HepG2 (cell line): ENCODE measurements at regions not wholly inside any gene's neighbourhood (a gene's known extent, or its start where the extent isn't known, plus 50 kb on each side); places are given as distances from the start of the nearest gene placed in this dataset.

Source experiments
- DNMT1 ChIP-seq: sonication (generic); formaldehyde crosslinking; IDR thresholded peaks from 2 replicates; pipeline ENCODE4 v1.5.1; 2020; ENCODE audit warnings: mild to moderate bottlenecking, missing genetic modification reagents
- KIAA2018 ChIP-seq: sonication (generic); formaldehyde crosslinking; IDR thresholded peaks from 2 replicates; pipeline ENCODE4 v1.5.0; 2020; ENCODE audit warnings: mild to moderate bottlenecking, missing genetic modification reagents, borderline replicate concordance
- PLRG1 ChIP-seq: fragments of 450-650 bp; conservative IDR thresholded peaks from 2 replicates; pipeline ENCODE4 v1.6.1; 2016
- ZNF562 ChIP-seq: sonication (generic); formaldehyde crosslinking; IDR thresholded peaks from 2 replicates; pipeline ENCODE4 v1.8.0; 2022; ENCODE audit warnings: missing genetic modification reagents, borderline replicate concordance

- TF ChIP-seq KIAA2018 (CRISPR knock-in tag) (no peak), DNMT1 (no peak), PLRG1 (no peak), ZNF562 (CRISPR knock-in tag) (no peak)
Observed at GRCh38 chr2:36289731-36290130, 65.8 kb upstream of the CRIM1 start (continued).
